B cell (primary cell): ENCODE measurements at regions not wholly inside any gene's neighbourhood (a gene's known extent, or its start where the extent isn't known, plus 50 kb on each side); places are given as distances from the start of the nearest gene placed in this dataset.

ENCODE experiments used
- ATAC-seq: fragments of 200-7000 bp; cut with Tn5 transposase; one replicate; pipeline ENCODE4 v1.10.0; 2021; ENCODE audit warnings: low read depth, mild to moderate bottlenecking, moderate number of reproducible peaks, moderate library complexity
- CTCF ChIA-PET: fragments of 350-600 bp; sonication (Branson Sonifier 250); formaldehyde crosslinking; loops from one replicate; lab custom pipeline; 2021; ENCODE audit warnings: antibody characterized with exemption, inconsistent platforms; lab: Charles Lee
- POLR2A ChIA-PET: fragments of 350-600 bp; sonication (Branson Sonifier 250); formaldehyde crosslinking; loops from one replicate; lab custom pipeline; 2021; ENCODE audit warnings: antibody characterized with exemption; lab: Charles Lee
- DNase-seq: peaks from one replicate; pipeline ENCODE4 v3.0.0; 2013
- H2AFZ ChIP-seq: 2 replicates; pipeline ENCODE4 v1.6.1; 2012; ENCODE audit warnings: mild to moderate bottlenecking, low read depth, low read length; ENCODE audit not compliant: insufficient read depth, poor library complexity, severe bottlenecking
- H3K27ac ChIP-seq, 2 donors: 1 replicate in 1 of 2; 2 replicates in 1 of 2; pipeline ENCODE4 v1.5.1; 2012 to 2013; ENCODE audit warnings: low read length in 2 of 2, mild to moderate bottlenecking in 2 of 2, moderate library complexity in 1 of 2
- H3K27me3 ChIP-seq, 4 experiments: fragments of 200-600 bp in 1 of 4; sonication (generic) in 1 of 4; replicated peaks in 1 of 4; 1 replicate in 2 of 4; 2 replicates in 2 of 4; pipeline versions ENCODE4 v1.6.1 to v1.7.0; 2013 to 2016; ENCODE audit warnings: low read length in 3 of 4, mild to moderate bottlenecking in 2 of 4, mixed read lengths in 1 of 4, moderate library complexity in 1 of 4; ENCODE audit not compliant: insufficient read depth in 4 of 4, control insufficient read depth in 3 of 4; ENCODE audit errors: control extremely low read depth in 1 of 4
- H3K36me3 ChIP-seq, 2 experiments: replicated peaks in 1 of 2; 1 replicate in 1 of 2; 2 replicates in 1 of 2; pipeline versions ENCODE4 v1.6.1 to v1.7.1; 2013; ENCODE audit warnings: low read length in 1 of 2; ENCODE audit not compliant: insufficient read depth in 2 of 2, control insufficient read depth in 1 of 2; ENCODE audit errors: control extremely low read depth in 1 of 2, extremely low read depth in 1 of 2
- H3K4me1 ChIP-seq, 2 donors: fragments of 200-600 bp in 1 of 2; sonication (generic) in 1 of 2; 1 replicate in 1 of 2; 2 replicates in 1 of 2; pipeline versions ENCODE4 v1.5.1 to v1.6.1; 2013 to 2017; ENCODE audit warnings: low read length in 2 of 2; ENCODE audit not compliant: control insufficient read depth in 2 of 2, insufficient read depth in 2 of 2
- H3K4me2 ChIP-seq: replicated peaks from 2 replicates; pipeline ENCODE3; 2012; ENCODE audit warnings: mild to moderate bottlenecking, low read depth, low read length; ENCODE audit not compliant: poor library complexity, severe bottlenecking
- H3K4me3 ChIP-seq, 5 experiments: fragments of 200-600 bp in 1 of 5; sonication (generic) in 1 of 5; 1 replicate in 3 of 5; 2 replicates in 2 of 5; pipeline versions ENCODE4 v1.5.1 to v1.7.0; 2011 to 2016; ENCODE audit warnings: low read length in 4 of 5, mild to moderate bottlenecking in 4 of 5, low read depth in 2 of 5, control low read depth in 1 of 5, moderate library complexity in 1 of 5; ENCODE audit not compliant: insufficient read depth in 1 of 5; ENCODE audit errors: control extremely low read depth in 1 of 5, extremely low read depth in 1 of 5
- H3K79me2 ChIP-seq: fragments of 200-600 bp; sonication (generic); one replicate; pipeline ENCODE4 v1.6.0; 2016; ENCODE audit warnings: low read length; ENCODE audit not compliant: control insufficient read depth, insufficient read depth
- H3K9ac ChIP-seq: fragments of 200-600 bp; sonication (generic); 2 replicates; pipeline ENCODE4 v1.6.1; 2017; ENCODE audit warnings: mild to moderate bottlenecking, low read length, moderate library complexity
- H3K9me3 ChIP-seq, 3 donors: one replicate each; pipeline versions ENCODE4 v1.6.1 to v1.7.1; 2013; ENCODE audit warnings: low read length in 2 of 3; ENCODE audit not compliant: control insufficient read depth in 2 of 3, insufficient read depth in 1 of 3; ENCODE audit errors: control extremely low read depth in 1 of 3
- H4K20me1 ChIP-seq: 2 replicates; pipeline ENCODE4 v1.6.0; 2012; ENCODE audit warnings: mild to moderate bottlenecking, low read length; ENCODE audit not compliant: insufficient read depth, control insufficient read depth, poor library complexity, severe bottlenecking
- H3K27ac Mint-ChIP-seq: one replicate; pipeline ENCODE4 v1.8.0; 2021; ENCODE audit warnings: mixed read lengths
- H3K27me3 Mint-ChIP-seq: one replicate; pipeline ENCODE4 v1.8.0; 2021; ENCODE audit warnings: mixed read lengths
- H3K4me1 Mint-ChIP-seq: one replicate; pipeline ENCODE4 v1.8.0; 2021; ENCODE audit warnings: mixed read lengths
- H3K4me3 Mint-ChIP-seq: one replicate; pipeline ENCODE4 v1.8.0; 2021; ENCODE audit warnings: mixed read lengths
- H3K9me3 Mint-ChIP-seq: one replicate; pipeline ENCODE4 v1.8.0; 2022; ENCODE audit warnings: mixed read lengths; ENCODE audit not compliant: insufficient read depth
- CTCF ChIP-seq: fragments of 200-600 bp; IDR thresholded peaks from one replicate; pipeline ENCODE4 v1.8.0; 2022; ENCODE audit warnings: antibody characterized with exemption, mild to moderate bottlenecking
- EZH2 ChIP-seq: IDR thresholded peaks from 2 replicates; pipeline ENCODE4 v1.6.1; 2012; ENCODE audit warnings: borderline replicate concordance, low read depth, mild to moderate bottlenecking, moderate library complexity, low read length; ENCODE audit not compliant: insufficient read depth, poor library complexity, severe bottlenecking
- WGBS: methylation state at CpG from one replicate; pipeline ENCODE4 v1.1.5; 2013; ENCODE audit warnings: missing lambda C conversion rate; ENCODE audit not compliant: insufficient coverage; 5-methylcytosine and 5-hydroxymethylcytosine counted together
- intact Hi-C: fragments of 100-400 bp; cut with micrococcal nuclease; formaldehyde crosslinking; loops from one replicate; pipeline ENCODE4 v1.10.0; 2022

GRCh38 chr12:78359520-78359919, 505.1 kb upstream of the SYT1 start:
- DNase-seq (no peak), ATAC-seq (no peak)
- no peak overlapping the region for H2AFZ ChIP-seq
- H3K4me3 ChIP-seq, result no peak overlapping the region
- H3K9me3 ChIP-seq, result no peaks in the 10 kb centered on the region
- no peak overlapping the region for H3K4me2 ChIP-seq
- no peak overlapping the region for H3K4me3 Mint-ChIP-seq
- no peaks in the 10 kb centered on the region for H3K36me3 ChIP-seq
- H4K20me1 ChIP-seq, result no peaks in the 10 kb centered on the region
- no peaks in the 10 kb centered on the region for H3K4me1 Mint-ChIP-seq
- no peaks in the 10 kb centered on the region for H3K79me2 ChIP-seq
- H3K9me3 Mint-ChIP-seq, result no peaks in the 10 kb centered on the region
- ChIA-PET POLR2A (no interaction called here), CTCF (no interaction called here)
- H3K27ac ChIP-seq, result no peak overlapping the region
- H3K4me1 ChIP-seq, result no peaks in the 10 kb centered on the region
- WGBS, result 71% methylated on average over 1 of the region's 1 CpG
- H3K9ac ChIP-seq, result no peak overlapping the region
- no peaks in the 10 kb centered on the region for H3K27me3 Mint-ChIP-seq
- TF ChIP-seq CTCF (no peak), EZH2 (no peak)
- intact Hi-C loops, result no loop called here
- H3K27ac Mint-ChIP-seq, result no peak overlapping the region
- H3K27me3 ChIP-seq, result no peaks in the 10 kb centered on the region

GRCh38 chr12:78361683-78362082, 502.9 kb upstream of the SYT1 start:
- Histone ChIP-seq H4K20me1 (no peaks in the 10 kb centered on the region), H3K4me3 (no peak overlapping the region), H3K27ac (no peak overlapping the region), H3K27me3 (no peaks in the 10 kb centered on the region), H3K9me3 (no peaks in the 10 kb centered on the region), H2AFZ (no peak overlapping the region), H3K79me2 (no peaks in the 10 kb centered on the region), H3K4me1 (no peaks in the 10 kb centered on the region), H3K36me3 (no peaks in the 10 kb centered on the region), H3K4me2 (no peak overlapping the region), H3K9ac (no peak overlapping the region)
- intact Hi-C loops, result no loop called here
- ChIA-PET POLR2A (no interaction called here), CTCF (no interaction called here)
- no peak for TF ChIP-seq EZH2
- TF ChIP-seq CTCF, result no peak
- Mint-ChIP-seq H3K4me1 (no peaks in the 10 kb centered on the region), H3K4me3 (no peak overlapping the region), H3K27ac (no peak overlapping the region), H3K27me3 (no peaks in the 10 kb centered on the region), H3K9me3 (peaks cover 2% of the 10 kb centered on the region)
- WGBS, result no CpG with 5 or more reads among the region's 4 CpGs
- ATAC-seq (no peak), DNase-seq (no peak)
